SK-N-SH (cell line): ENCODE measurements at regions not wholly inside any gene's neighbourhood (a gene's known extent, or its start where the extent isn't known, plus 50 kb on each side); places are given as distances from the start of the nearest gene placed in this dataset.

Source experiments
- CTCF ChIA-PET: fragments of 300-600, 350-600 bp; formaldehyde crosslinking; extraction: SDS; loops from one replicate; lab custom pipeline; 2021; lab: Yijun Ruan, JAX
- POLR2A ChIA-PET: fragments of 350-600 bp; sonication (Branson Sonifier 250); formaldehyde crosslinking; extraction: SDS; loops from one replicate; lab custom pipeline; 2020; ENCODE audit warnings: antibody characterized with exemption, inconsistent platforms; lab: Yijun Ruan, JAX
- DNase-seq: peaks from one replicate; pipeline ENCODE4 v3.0.0; 2012
- H2AFZ ChIP-seq: fragments of 200-600 bp; sonication (generic); 2 replicates; pipeline ENCODE4 v1.8.1; 2016; ENCODE audit warnings: antibody characterized with exemption, mild to moderate bottlenecking, low read depth
- H3F3A ChIP-seq: fragments of 200-600 bp; sonication (generic); replicated peaks from 2 replicates; pipeline ENCODE3; 2016; ENCODE audit warnings: antibody characterized with exemption, mild to moderate bottlenecking; ENCODE audit not compliant: insufficient read depth
- H3K27ac ChIP-seq, 2 experiments: fragments of 200-500 bp in 1 of 2; fragments of 200-600 bp in 1 of 2; sonication (Bioruptor generic) in 1 of 2; sonication (generic), shearing (Covaris generic) in 1 of 2; 2 replicates each; pipeline versions ENCODE4 v1.5.1 to v1.6.1; 2014 to 2016; ENCODE audit warnings: low read depth in 2 of 2, inconsistent platforms in 1 of 2, low read length in 1 of 2, mild to moderate bottlenecking in 1 of 2, mixed read lengths in 1 of 2
- H3K27me3 ChIP-seq: fragments of 200-600 bp; sonication (generic), shearing (Covaris generic); 2 replicates; pipeline ENCODE4 v1.6.1; 2016; ENCODE audit warnings: mixed run types; ENCODE audit not compliant: insufficient read depth
- H3K36me3 ChIP-seq, 2 experiments: fragments of 200-500 bp in 1 of 2; fragments of 200-600 bp in 1 of 2; sonication (Bioruptor generic) in 1 of 2; sonication (generic) in 1 of 2; replicated peaks in 1 of 2; 2 replicates each; pipeline versions ENCODE3 to v1.5.1; 2014 to 2016; ENCODE audit warnings: low read length in 1 of 2, mild to moderate bottlenecking in 1 of 2; ENCODE audit not compliant: insufficient read depth in 2 of 2, control insufficient read depth in 1 of 2
- H3K4me1 ChIP-seq, 2 experiments: fragments of 200-500 bp in 1 of 2; fragments of 200-600 bp in 1 of 2; sonication (Bioruptor generic) in 1 of 2; sonication (generic), shearing (Covaris generic) in 1 of 2; 2 replicates each; pipeline versions ENCODE4 v1.5.1 to v1.6.1; 2014 to 2016; ENCODE audit warnings: low read depth in 1 of 2, low read length in 1 of 2, mixed run types in 1 of 2; ENCODE audit not compliant: insufficient read depth in 2 of 2, control insufficient read depth in 1 of 2
- H3K4me2 ChIP-seq: fragments of 200-600 bp; sonication (generic), shearing (Covaris generic); 2 replicates; pipeline ENCODE4 v1.6.1; 2017; ENCODE audit warnings: mixed run types
- H3K4me3 ChIP-seq, 2 experiments: fragments of 200-500 bp in 1 of 2; fragments of 200-600 bp in 1 of 2; sonication (Bioruptor generic) in 1 of 2; sonication (generic), shearing (Covaris generic) in 1 of 2; 2 replicates each; pipeline versions ENCODE4 v1.5.1 to v1.8.1; 2014 to 2016; ENCODE audit warnings: low read depth in 2 of 2, inconsistent platforms in 1 of 2, low read length in 1 of 2, mild to moderate bottlenecking in 1 of 2, mixed read lengths in 1 of 2, moderate library complexity in 1 of 2
- H3K79me2 ChIP-seq: fragments of 200-600 bp; sonication (generic); 2 replicates; pipeline ENCODE4 v1.8.1; 2017; ENCODE audit warnings: mild to moderate bottlenecking; ENCODE audit not compliant: insufficient read depth
- H3K9ac ChIP-seq: fragments of 200-600 bp; sonication (generic); 2 replicates; pipeline ENCODE4 v1.6.1; 2017; ENCODE audit warnings: mixed run types
- H3K9me2 ChIP-seq: fragments of 200-600 bp; sonication (generic); 2 replicates; pipeline ENCODE4 v1.6.1; 2017; ENCODE audit warnings: mixed run types
- H3K9me3 ChIP-seq: fragments of 200-600 bp; sonication (generic); 2 replicates; pipeline ENCODE4 v1.6.1; 2017; ENCODE audit warnings: mixed run types, mild to moderate bottlenecking, moderate library complexity
- H4K20me1 ChIP-seq: fragments of 200-600 bp; sonication (generic); 2 replicates; pipeline ENCODE4 v1.6.1; 2017; ENCODE audit warnings: mild to moderate bottlenecking, mixed run types; ENCODE audit not compliant: insufficient read depth
- CTCF ChIP-seq: fragments of 200-600 bp; sonication (generic); IDR thresholded peaks from 2 replicates; pipeline ENCODE4 v1.6.1; 2017; ENCODE audit warnings: antibody characterized with exemption, mild to moderate bottlenecking, moderate library complexity
- EP300 ChIP-seq, 2 experiments: IDR thresholded peaks; 2 replicates each; pipeline versions ENCODE4 v1.4.0 to v1.6.1; 2012; ENCODE audit warnings: borderline replicate concordance in 1 of 2, low read depth in 1 of 2, low read length in 1 of 2
- FOXJ3 ChIP-seq: sonication (generic); formaldehyde crosslinking; IDR thresholded peaks from 2 replicates; pipeline ENCODE4 v1.5.1; 2020; ENCODE audit warnings: mild to moderate bottlenecking, missing genetic modification reagents
- GATA2 ChIP-seq: sonication (generic); formaldehyde crosslinking; IDR thresholded peaks from 2 replicates; pipeline ENCODE4 v1.5.0; 2020; ENCODE audit warnings: mild to moderate bottlenecking, missing genetic modification reagents
- IRF3 ChIP-seq: fragments of 150-350 bp; IDR thresholded peaks from 2 replicates; pipeline ENCODE4 v1.6.1; 2016; ENCODE audit warnings: mild to moderate bottlenecking, low read depth, low read length
- JUND ChIP-seq: IDR thresholded peaks from 2 replicates; pipeline ENCODE4 v1.4.0; 2012
- MAX ChIP-seq: IDR thresholded peaks from 2 replicates; pipeline ENCODE4 v1.4.0; 2012; ENCODE audit warnings: low read depth
- MXI1 ChIP-seq: IDR thresholded peaks from 2 replicates; pipeline ENCODE4 v1.6.1; 2012; ENCODE audit warnings: mild to moderate bottlenecking, low read depth, low read length, improper control_type of control experiment
- NFIC ChIP-seq: IDR thresholded peaks from 2 replicates; pipeline ENCODE4 v1.4.0; 2012; ENCODE audit warnings: borderline replicate concordance
- NRF1 ChIP-seq: IDR thresholded peaks from 2 replicates; pipeline ENCODE4 v1.6.1; 2012; ENCODE audit warnings: low read depth, mild to moderate bottlenecking, low read length
- PBX3 ChIP-seq: IDR thresholded peaks from 2 replicates; pipeline ENCODE4; 2012
- POLR2AphosphoS5 ChIP-seq: IDR thresholded peaks from 2 replicates; pipeline ENCODE4 v1.6.1; 2012; ENCODE audit warnings: low read depth, low read length
- RAD21 ChIP-seq: IDR thresholded peaks from 2 replicates; pipeline ENCODE4 v1.6.1; 2012; ENCODE audit warnings: mild to moderate bottlenecking, low read length
- RCOR1 ChIP-seq: fragments of 150-350 bp; IDR thresholded peaks from 2 replicates; pipeline ENCODE4 v1.6.1; 2017; ENCODE audit warnings: antibody characterized with exemption, low read length
- REST ChIP-seq: IDR thresholded peaks from 2 replicates; pipeline ENCODE4 v1.6.1; 2012; ENCODE audit warnings: mild to moderate bottlenecking, low read depth, low read length, moderate library complexity
- RXRA ChIP-seq: IDR thresholded peaks from 2 replicates; pipeline ENCODE4 v1.4.0; 2012; ENCODE audit warnings: low read depth, mild to moderate bottlenecking, borderline replicate concordance
- TEAD4 ChIP-seq: IDR thresholded peaks from 2 replicates; pipeline ENCODE4 v1.4.0; 2012; ENCODE audit warnings: mild to moderate bottlenecking, borderline replicate concordance; ENCODE audit not compliant: insufficient read depth
- USF1 ChIP-seq: IDR thresholded peaks from 2 replicates; pipeline ENCODE4 v1.4.0; 2012; ENCODE audit warnings: low read depth, borderline replicate concordance
- USF2 ChIP-seq: fragments of 150-350 bp; IDR thresholded peaks from 2 replicates; pipeline ENCODE4 v1.6.1; 2017; ENCODE audit warnings: antibody characterized with exemption, low read length, low read depth, borderline replicate concordance
- YY1 ChIP-seq: IDR thresholded peaks from 2 replicates; pipeline ENCODE4 v1.4.0; 2012; ENCODE audit warnings: low read depth, mild to moderate bottlenecking
- WGBS: methylation state at CpG from one replicate; pipeline ENCODE4 v1.1.6; 2017; ENCODE audit warnings: low lambda C conversion rate; 5-methylcytosine and 5-hydroxymethylcytosine counted together

- no peaks in the 10 kb centered on the region for H4K20me1 ChIP-seq
These were observed 885.2 kb downstream of the EPHA7 start for GRCh38 chr6:92534109-92534508.

More at GRCh38 chr6:92534109-92534508, 885.2 kb downstream of the EPHA7 start:
- TF ChIP-seq NFIC (no peak), USF2 (no peak), MXI1 (no peak), YY1 (no peak), RXRA (no peak), NRF1 (no peak), FOXJ3 (CRISPR knock-in tag) (no peak), PBX3 (no peak), IRF3 (no peak), GATA2 (CRISPR knock-in tag) (no peak), RAD21 (no peak), CTCF (no peak), USF1 (no peak), REST (no peak), MAX (no peak), RCOR1 (no peak), JUND (no peak), EP300 (IDR thresholded peaks at IDR 0.05; ENCODE audit: borderline replicate concordance in 1 of 2, low read depth in 1 of 2, low read length in 1 of 2) (no peak), POLR2AphosphoS5 (no peak), TEAD4 (no peak)
- no peaks in the 10 kb centered on the region for H3K27me3 ChIP-seq
- H3K36me3 ChIP-seq = no peaks in the 10 kb centered on the region
- H3K9me2 ChIP-seq = no peaks in the 10 kb centered on the region
- no peak overlapping the region for H3K4me3 ChIP-seq
- H3K27ac ChIP-seq = no peak overlapping the region
- H3K9me3 ChIP-seq = no peaks in the 10 kb centered on the region
- ChIA-PET CTCF (no interaction called here), POLR2A (no interaction called here)
- DNase-seq = no peak
- H2AFZ ChIP-seq = no peak overlapping the region
- H3K4me1 ChIP-seq = no peaks in the 10 kb centered on the region; a peak in 1 of 4 replicates
- H3K79me2 ChIP-seq = no peaks in the 10 kb centered on the region
- H3K9ac ChIP-seq = no peak overlapping the region
- WGBS = 20% methylated on average over 3 of the region's 3 CpGs
- no peak overlapping the region for H3K4me2 ChIP-seq
- no peaks in the 10 kb centered on the region for H3F3A ChIP-seq
